GM12865 (cell line): ENCODE measurements at regions not wholly inside any gene's neighbourhood (a gene's known extent, or its start where the extent isn't known, plus 50 kb on each side); places are given as distances from the start of the nearest gene placed in this dataset.
A peak's percentile ranks its signal among the peaks of the same experiment; 100 is the strongest.

Source experiments
- DNase-seq: peaks from one replicate; pipeline ENCODE4 v3.0.0; 2010; ENCODE audit warnings: low read depth
- H3K4me3 ChIP-seq: 2 replicates; pipeline ENCODE4 v1.5.1; 2011; ENCODE audit warnings: mild to moderate bottlenecking, low read depth, low read length, control low read depth
- CTCF ChIP-seq: IDR thresholded peaks from 2 replicates; pipeline ENCODE4 v1.5.1; 2011; ENCODE audit warnings: low read length, control low read depth, low read depth, inconsistent platforms; ENCODE audit not compliant: insufficient read depth; ENCODE audit errors: missing control alignments

GRCh38 chr5:38154615-38155204 is 103.6 kb upstream of the EGFLAM start:
- peak; percentile 2 for DNase-seq

GRCh38 chr5:38151878-38152277 is 106.5 kb upstream of the EGFLAM start:
- no peak for TF ChIP-seq CTCF
- no peak overlapping the region for H3K4me3 ChIP-seq
- DNase-seq, result no peak

More at GRCh38 chr5:38154615-38155204, 103.6 kb upstream of the EGFLAM start:
- no peak overlapping the region for H3K4me3 ChIP-seq
- no peak for TF ChIP-seq CTCF

- no peak for TF ChIP-seq CTCF
- H3K4me3 ChIP-seq, result no peak overlapping the region
- DNase-seq, result no peak
These were observed 108.6 kb upstream of the EGFLAM start for GRCh38 chr5:38149815-38150195.

- no peak for TF ChIP-seq CTCF
- no peak overlapping the region for H3K4me3 ChIP-seq
- DNase-seq, result no peak
These were observed 110.2 kb upstream of the EGFLAM start for GRCh38 chr5:38148021-38148625.

- no peak for DNase-seq
- no peak for TF ChIP-seq CTCF
- no peak overlapping the region for H3K4me3 ChIP-seq
These were observed 115.0 kb upstream of the EGFLAM start for GRCh38 chr5:38143384-38143783.

- DNase-seq, result no peak
- H3K4me3 ChIP-seq, result no peak overlapping the region
- TF ChIP-seq CTCF, result no peak
These were observed 116.7 kb upstream of the EGFLAM start for GRCh38 chr5:38141665-38142064.

- DNase-seq, result no peak
- no peak for TF ChIP-seq CTCF
- no peak overlapping the region for H3K4me3 ChIP-seq
These were observed 119.8 kb upstream of the EGFLAM start for GRCh38 chr5:38138574-38138973.
